ENCODE measurements at regions not wholly inside any gene's neighbourhood (a gene's known extent, or its start where the extent isn't known, plus 50 kb on each side); places are given as distances from the start of the nearest gene placed in this dataset.
"Not testable (repeated sequence)": the region's sequence is repeated elsewhere in the genome, so short reads cannot be mapped to it uniquely, and the experiment has no call there.

GRCh38 chr19:31448221-31448657 lies 99.0 kb upstream of the TSHZ3 start:
- DNase-seq = no peak

- DNase-seq = no peak
These were observed 100.1 kb upstream of the TSHZ3 start for GRCh38 chr19:31449379-31449778.

- DNase-seq = no peak
These were observed 101.5 kb upstream of the TSHZ3 start for GRCh38 chr19:31450696-31451095.

- DNase-seq = no peak
These were observed 102.6 kb upstream of the TSHZ3 start for GRCh38 chr19:31451686-31452330.

GRCh38 chr19:31459430-31459829 lies 110.2 kb upstream of the TSHZ3 start:
- no peak for DNase-seq

GRCh38 chr19:31461814-31462539 lies 112.7 kb upstream of the TSHZ3 start:
- DNase-seq = no peak

GRCh38 chr19:31470229-31470939 lies 121.1 kb upstream of the TSHZ3 start:
- DNase-seq = no peak

- no peak for DNase-seq
These were observed 121.7 kb upstream of the TSHZ3 start for GRCh38 chr19:31470952-31471351.

- DNase-seq = no peak
These were observed 129.0 kb upstream of the TSHZ3 start for GRCh38 chr19:31478241-31478640.

GRCh38 chr19:31483226-31483857 lies 134.1 kb upstream of the TSHZ3 start:
- no peak for DNase-seq

- not testable (repeated sequence) for DNase-seq
These were observed 135.7 kb upstream of the TSHZ3 start for GRCh38 chr19:31484858-31485410.

GRCh38 chr19:31485472-31485871 lies 136.2 kb upstream of the TSHZ3 start:
- no peak for DNase-seq

- DNase-seq = no peak
These were observed 142.0 kb upstream of the TSHZ3 start for GRCh38 chr19:31491242-31491641.

- no peak for DNase-seq
These were observed 142.8 kb upstream of the TSHZ3 start for GRCh38 chr19:31492050-31492449.

- no peak for DNase-seq
These were observed 146.8 kb upstream of the TSHZ3 start for GRCh38 chr19:31496076-31496475.

- no peak for DNase-seq
These were observed 148.5 kb upstream of the TSHZ3 start for GRCh38 chr19:31497709-31498108.

- DNase-seq = no peak
These were observed 149.5 kb upstream of the TSHZ3 start for GRCh38 chr19:31498781-31499180.

- DNase-seq = no peak
These were observed 150.3 kb upstream of the TSHZ3 start for GRCh38 chr19:31499281-31500196.

GRCh38 chr19:31500197-31500830 lies 151.1 kb upstream of the TSHZ3 start:
- DNase-seq = no peak

- no peak for DNase-seq
These were observed 151.7 kb upstream of the TSHZ3 start for GRCh38 chr19:31500946-31501345.

- DNase-seq = no peak
These were observed 152.4 kb upstream of the TSHZ3 start for GRCh38 chr19:31501427-31502195.

All from activated CD4-positive, alpha-beta T cell treated with anti-CD3 and anti-CD28 coated beads, Interleukin-2, amount 50 U/mL, for 1 hour (primary cell).